ENCODE measurements at regions not wholly inside any gene's neighbourhood (a gene's known extent, or its start where the extent isn't known, plus 50 kb on each side); places are given as distances from the start of the nearest gene placed in this dataset.
"Not testable (repeated sequence)": the region's sequence is repeated elsewhere in the genome, so short reads cannot be mapped to it uniquely, and the experiment has no call there.

DNA sequence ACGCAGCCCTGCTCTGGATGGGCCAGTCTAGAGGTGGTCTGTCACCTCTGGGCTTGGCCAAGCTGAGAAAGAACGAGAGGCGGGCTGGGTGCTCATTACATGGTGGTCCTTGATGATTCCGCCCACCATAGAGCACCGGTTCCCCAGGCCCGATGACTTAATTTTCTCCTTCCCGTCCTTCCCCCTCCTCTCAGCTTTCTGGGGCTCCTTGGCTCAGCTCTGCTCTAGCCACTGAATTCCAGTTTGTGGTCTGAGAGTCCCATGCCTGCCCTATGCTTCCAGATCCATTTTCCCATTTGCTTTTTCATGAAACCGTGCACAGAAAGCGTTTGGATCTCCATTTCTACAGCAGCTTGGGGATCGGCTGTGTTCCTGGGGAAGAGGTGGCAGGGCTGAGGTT, 318.5 kb upstream of the C1orf174 start:
- H3K9me3 ChIP-seq (ENCODE audit: insufficient read depth, low read depth, low read length) = peaks cover 15% of the 10 kb centered on the region
- H3K27me3 ChIP-seq (ENCODE audit: insufficient read depth, low read length) = no peaks in the 10 kb centered on the region
- no peaks in the 10 kb centered on the region for H3K36me3 ChIP-seq (ENCODE audit: insufficient read depth, low read length)
- H3K27ac ChIP-seq (ENCODE audit: low read depth, low read length) = no peak overlapping the region
- no peak overlapping the region for H3K9ac ChIP-seq (ENCODE audit: low read depth, low read length)
- WGBS = 93% methylated on average over 10 of the region's 10 CpGs
- no peak overlapping the region for H3K4me3 ChIP-seq (ENCODE audit: low read length)
- no peaks in the 10 kb centered on the region for H3K4me1 ChIP-seq (ENCODE audit: insufficient read depth, low read length)

DNA sequence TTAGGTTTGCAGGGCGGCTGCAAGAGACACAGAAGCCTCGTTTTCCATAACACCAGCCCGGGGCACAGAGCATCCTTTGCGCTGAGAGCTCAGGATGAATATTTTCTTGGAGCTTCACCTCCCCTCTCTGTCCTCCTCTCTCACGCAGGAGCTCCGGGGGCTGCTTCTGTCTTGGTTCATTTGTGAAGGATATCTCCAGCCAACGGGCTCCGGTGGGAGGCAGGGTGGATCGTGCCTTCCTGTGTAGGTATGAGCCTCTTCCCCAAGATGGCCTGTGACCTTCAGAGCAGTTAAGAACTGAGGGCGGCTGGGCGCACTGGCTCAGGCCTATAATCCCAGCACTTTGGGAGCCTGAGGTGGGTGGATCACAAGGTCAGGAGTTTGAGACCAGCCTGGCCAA, 319.0 kb upstream of the C1orf174 start:
- H3K27me3 ChIP-seq (ENCODE audit: insufficient read depth, low read length) = no peaks in the 10 kb centered on the region
- H3K4me3 ChIP-seq (ENCODE audit: low read length) = no peak overlapping the region
- H3K9me3 ChIP-seq (ENCODE audit: insufficient read depth, low read depth, low read length) = peaks cover 15% of the 10 kb centered on the region
- no peak overlapping the region for H3K9ac ChIP-seq (ENCODE audit: low read depth, low read length)
- H3K4me1 ChIP-seq (ENCODE audit: insufficient read depth, low read length) = no peaks in the 10 kb centered on the region
- WGBS = 88% methylated on average over 11 of the region's 11 CpGs
- no peak overlapping the region for H3K27ac ChIP-seq (ENCODE audit: low read depth, low read length)
- no peaks in the 10 kb centered on the region for H3K36me3 ChIP-seq (ENCODE audit: insufficient read depth, low read length)

DNA sequence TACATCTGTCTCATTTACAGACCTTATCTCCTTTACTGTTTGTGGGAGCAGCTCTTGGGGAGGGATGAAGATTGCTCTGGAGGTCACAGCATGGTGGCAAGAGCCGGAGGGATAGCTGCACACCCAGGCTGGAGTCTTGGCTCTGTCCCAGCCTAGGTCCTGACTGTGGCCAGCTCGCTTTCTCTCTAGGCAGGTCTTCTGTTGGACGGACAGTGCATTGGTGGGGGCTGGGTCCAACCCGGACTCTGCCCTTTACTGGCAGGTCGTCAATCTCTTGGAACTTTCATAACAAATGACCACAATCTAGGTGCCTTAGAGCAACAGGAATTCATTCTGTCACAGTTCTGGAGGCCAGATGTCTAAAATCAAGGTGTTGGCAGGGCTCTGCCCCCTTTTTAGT, 319.8 kb upstream of the C1orf174 start:
- Histone ChIP-seq H3K27ac (ENCODE audit: low read depth, low read length) (no peak overlapping the region), H3K4me3 (ENCODE audit: low read length) (no peak overlapping the region), H3K4me1 (ENCODE audit: insufficient read depth, low read length) (no peaks in the 10 kb centered on the region), H3K27me3 (ENCODE audit: insufficient read depth, low read length) (no peaks in the 10 kb centered on the region), H3K36me3 (ENCODE audit: insufficient read depth, low read length) (no peaks in the 10 kb centered on the region), H3K9me3 (ENCODE audit: insufficient read depth, low read depth, low read length) (peaks cover 10% of the 10 kb centered on the region), H3K9ac (ENCODE audit: low read depth, low read length) (no peak overlapping the region)
- 96% methylated on average over 5 of the region's 5 CpGs for whole genome bisulfite sequencing

DNA sequence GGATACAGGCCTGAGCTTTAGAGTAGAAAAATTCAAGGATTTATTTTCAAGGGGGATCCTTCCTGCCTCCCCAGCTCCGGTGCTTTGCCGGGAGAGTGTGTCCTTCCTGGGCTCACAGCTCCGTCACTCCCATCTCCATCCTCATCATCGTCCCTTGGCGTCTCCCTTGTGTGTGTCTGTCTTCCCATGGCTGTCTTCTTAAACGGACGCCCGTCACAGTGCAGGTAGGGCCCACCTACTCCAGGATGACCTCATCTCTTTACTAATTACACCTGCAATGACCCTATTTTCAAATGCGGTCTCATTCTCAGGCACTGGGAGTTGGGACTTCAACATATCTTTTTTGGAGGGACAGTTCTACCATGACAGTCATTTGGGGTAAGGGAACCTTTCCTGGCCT, 320.3 kb upstream of the C1orf174 start:
- Histone ChIP-seq H3K4me3 (ENCODE audit: low read length) (no peak overlapping the region), H3K27ac (ENCODE audit: low read depth, low read length) (no peak overlapping the region), H3K4me1 (ENCODE audit: insufficient read depth, low read length) (no peaks in the 10 kb centered on the region), H3K9me3 (ENCODE audit: insufficient read depth, low read depth, low read length) (peaks cover 10% of the 10 kb centered on the region), H3K9ac (ENCODE audit: low read depth, low read length) (no peak overlapping the region), H3K27me3 (ENCODE audit: insufficient read depth, low read length) (no peaks in the 10 kb centered on the region), H3K36me3 (ENCODE audit: insufficient read depth, low read length) (no peaks in the 10 kb centered on the region)
- WGBS = 73% methylated on average over 9 of the region's 9 CpGs

DNA sequence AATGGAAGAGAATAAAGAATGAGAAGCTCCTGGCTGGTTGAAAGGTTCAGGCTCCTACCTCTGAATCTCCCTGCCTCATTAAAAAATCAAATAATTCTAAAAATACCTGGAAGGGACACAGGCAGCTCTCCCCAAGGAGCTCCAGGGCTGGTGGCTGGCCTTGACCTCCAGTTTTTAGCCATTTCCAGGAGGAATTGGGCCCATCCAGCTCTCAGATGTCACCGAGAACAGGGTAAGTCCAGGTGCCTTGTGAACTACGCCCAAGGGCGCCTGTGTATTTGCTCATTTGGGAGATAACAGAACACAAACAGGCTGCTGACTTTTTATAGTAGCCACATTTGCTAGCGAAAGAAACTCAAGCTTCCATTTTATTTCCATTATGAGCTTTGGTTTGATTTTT, 321.0 kb upstream of the C1orf174 start:
- Histone ChIP-seq H3K4me3 (ENCODE audit: low read length) (no peak overlapping the region), H3K27ac (ENCODE audit: low read depth, low read length) (no peak overlapping the region), H3K4me1 (ENCODE audit: insufficient read depth, low read length) (no peaks in the 10 kb centered on the region), H3K36me3 (ENCODE audit: insufficient read depth, low read length) (no peaks in the 10 kb centered on the region), H3K27me3 (ENCODE audit: insufficient read depth, low read length) (no peaks in the 10 kb centered on the region), H3K9me3 (ENCODE audit: insufficient read depth, low read depth, low read length) (peaks cover 10% of the 10 kb centered on the region), H3K9ac (ENCODE audit: low read depth, low read length) (no peak overlapping the region)
- WGBS = 91% methylated on average over 4 of the region's 4 CpGs

DNA sequence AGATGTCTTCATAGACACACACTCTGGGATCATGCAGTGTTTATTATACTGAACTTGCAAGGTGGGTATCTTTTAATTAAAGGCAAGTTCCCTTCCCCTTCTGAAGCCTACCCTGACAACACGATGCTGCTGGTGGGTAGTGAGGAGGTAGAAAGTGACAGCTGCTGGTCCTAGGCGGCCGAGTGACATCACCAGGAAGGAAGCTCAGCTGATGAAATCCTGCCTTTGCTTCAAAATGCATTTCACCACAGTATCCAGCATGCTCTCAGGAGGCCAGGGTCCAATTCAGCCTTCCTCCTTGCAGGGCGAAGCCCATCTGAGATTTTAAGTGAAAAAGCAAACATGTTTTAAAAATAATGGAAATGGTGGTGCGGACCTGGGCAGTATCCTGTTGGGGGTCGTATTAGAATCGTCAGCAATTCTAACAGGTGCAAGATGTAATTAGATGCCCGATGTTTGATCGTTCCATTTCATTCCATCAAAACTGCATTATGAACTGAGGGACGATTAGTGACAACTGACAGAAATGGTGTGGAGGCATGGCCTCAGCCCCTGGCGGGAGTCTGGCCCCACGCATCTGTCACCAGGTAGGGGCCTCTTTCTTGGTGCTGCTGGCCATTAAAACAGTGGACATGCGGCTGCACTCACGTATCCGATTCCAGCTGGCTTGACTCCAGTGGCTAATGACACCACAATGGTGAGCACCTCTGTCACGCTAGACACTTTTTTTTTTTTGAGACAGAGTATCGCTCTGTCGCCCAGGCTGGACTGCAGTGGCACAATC, 324.8 kb upstream of the C1orf174 start:
- 89% methylated on average over 17 of the region's 18 CpGs for WGBS
- no peak overlapping the region for H3K4me3 ChIP-seq (ENCODE audit: low read length)
- H3K4me1 ChIP-seq (ENCODE audit: insufficient read depth, low read length) = no peaks in the 10 kb centered on the region
- no peak overlapping the region for H3K9ac ChIP-seq (ENCODE audit: low read depth, low read length)
- no peaks in the 10 kb centered on the region for H3K27me3 ChIP-seq (ENCODE audit: insufficient read depth, low read length)
- no peaks in the 10 kb centered on the region for H3K36me3 ChIP-seq (ENCODE audit: insufficient read depth, low read length)
- H3K9me3 ChIP-seq (ENCODE audit: insufficient read depth, low read depth, low read length) = peaks cover 9% of the 10 kb centered on the region; the same call in 1 of the 2 replicates
- H3K27ac ChIP-seq (ENCODE audit: low read depth, low read length) = no peak overlapping the region

DNA sequence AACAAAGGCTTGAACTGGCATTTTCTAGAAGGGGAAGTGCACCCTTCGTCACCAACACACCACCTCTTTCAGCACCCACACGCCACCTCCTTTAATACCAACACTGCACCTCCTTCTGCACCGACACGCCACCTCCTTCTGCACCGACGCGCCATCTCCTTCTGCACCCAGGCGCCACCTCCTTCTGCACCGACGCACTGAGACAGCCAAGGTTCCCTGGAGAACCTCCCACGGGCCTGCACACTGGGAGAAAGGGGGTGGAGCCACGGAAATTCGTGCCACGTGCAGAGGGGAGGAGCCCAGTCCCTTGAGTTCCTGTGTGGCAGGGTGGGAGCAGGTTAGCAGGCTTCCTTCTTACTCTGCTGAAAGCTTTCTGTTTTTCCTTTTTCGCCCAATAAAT, 327.9 kb upstream of the C1orf174 start:
- no peaks in the 10 kb centered on the region for H3K27me3 ChIP-seq (ENCODE audit: insufficient read depth, low read length)
- no peak overlapping the region for H3K27ac ChIP-seq (ENCODE audit: low read depth, low read length)
- no peak overlapping the region for H3K9ac ChIP-seq (ENCODE audit: low read depth, low read length)
- 88% methylated on average over 15 of the region's 15 CpGs for WGBS
- H3K4me3 ChIP-seq (ENCODE audit: low read length) = no peak overlapping the region
- H3K4me1 ChIP-seq (ENCODE audit: insufficient read depth, low read length) = no peaks in the 10 kb centered on the region
- no peaks in the 10 kb centered on the region for H3K36me3 ChIP-seq (ENCODE audit: insufficient read depth, low read length)
- peaks cover 12% of the 10 kb centered on the region; the same call in 1 of the 2 replicates for H3K9me3 ChIP-seq (ENCODE audit: insufficient read depth, low read depth, low read length)

DNA sequence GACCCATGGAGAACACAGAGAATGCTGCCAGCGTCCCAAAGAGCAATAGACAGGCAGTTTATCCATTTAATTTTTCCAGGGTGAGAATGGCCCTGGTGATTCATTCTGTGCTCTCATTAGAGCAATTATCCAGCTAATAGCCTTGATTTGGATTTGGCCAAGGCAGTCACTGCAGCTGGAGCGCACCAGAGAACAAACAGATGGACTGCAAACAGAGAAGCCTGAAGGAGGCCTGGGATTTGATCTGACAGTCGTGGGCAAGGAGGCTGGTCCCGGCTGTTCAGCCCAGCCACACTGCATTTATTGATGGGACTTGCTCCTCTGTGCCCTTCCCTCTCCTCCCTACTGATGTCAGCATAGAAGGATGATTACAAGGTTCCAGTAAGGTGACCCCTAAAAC, 353.9 kb upstream of the C1orf174 start:
- Histone ChIP-seq H3K9ac (ENCODE audit: low read depth, low read length) (no peak overlapping the region), H3K9me3 (ENCODE audit: insufficient read depth, low read depth, low read length) (peaks cover 50% of the 10 kb centered on the region), H3K4me1 (ENCODE audit: insufficient read depth, low read length) (no peaks in the 10 kb centered on the region), H3K36me3 (ENCODE audit: insufficient read depth, low read length) (no peaks in the 10 kb centered on the region), H3K4me3 (ENCODE audit: low read length) (no peak overlapping the region), H3K27ac (ENCODE audit: low read depth, low read length) (no peak overlapping the region), H3K27me3 (ENCODE audit: insufficient read depth, low read length) (no peaks in the 10 kb centered on the region)
- 98% methylated on average over 4 of the region's 4 CpGs for WGBS

DNA sequence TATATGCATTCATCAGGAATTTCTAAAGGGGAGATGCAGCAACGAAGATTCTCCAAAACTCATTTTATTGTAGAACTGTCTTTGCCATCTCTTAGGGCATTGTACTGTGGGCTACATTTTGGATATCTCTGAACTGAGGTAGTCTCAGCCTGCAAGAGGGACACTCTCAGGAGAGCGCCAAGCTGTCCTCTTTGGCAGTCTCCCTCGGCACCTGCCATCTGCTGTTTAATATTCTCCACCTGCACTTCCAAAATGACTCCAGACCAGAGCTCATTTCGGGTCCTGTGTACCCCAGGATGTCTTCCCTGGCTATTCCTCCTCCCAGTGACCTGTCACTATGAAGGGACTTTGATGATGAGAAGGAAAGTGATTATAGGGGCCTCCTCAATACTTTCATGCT, 356.3 kb upstream of the C1orf174 start:
- 83% methylated on average over 4 of the region's 4 CpGs for WGBS
- H3K36me3 ChIP-seq (ENCODE audit: insufficient read depth, low read length) = no peaks in the 10 kb centered on the region
- peaks cover 54% of the 10 kb centered on the region for H3K9me3 ChIP-seq (ENCODE audit: insufficient read depth, low read depth, low read length)
- no peaks in the 10 kb centered on the region for H3K27me3 ChIP-seq (ENCODE audit: insufficient read depth, low read length)
- H3K4me3 ChIP-seq (ENCODE audit: low read length) = no peak overlapping the region
- no peak overlapping the region for H3K9ac ChIP-seq (ENCODE audit: low read depth, low read length)
- no peak overlapping the region for H3K27ac ChIP-seq (ENCODE audit: low read depth, low read length)
- H3K4me1 ChIP-seq (ENCODE audit: insufficient read depth, low read length) = no peaks in the 10 kb centered on the region

DNA sequence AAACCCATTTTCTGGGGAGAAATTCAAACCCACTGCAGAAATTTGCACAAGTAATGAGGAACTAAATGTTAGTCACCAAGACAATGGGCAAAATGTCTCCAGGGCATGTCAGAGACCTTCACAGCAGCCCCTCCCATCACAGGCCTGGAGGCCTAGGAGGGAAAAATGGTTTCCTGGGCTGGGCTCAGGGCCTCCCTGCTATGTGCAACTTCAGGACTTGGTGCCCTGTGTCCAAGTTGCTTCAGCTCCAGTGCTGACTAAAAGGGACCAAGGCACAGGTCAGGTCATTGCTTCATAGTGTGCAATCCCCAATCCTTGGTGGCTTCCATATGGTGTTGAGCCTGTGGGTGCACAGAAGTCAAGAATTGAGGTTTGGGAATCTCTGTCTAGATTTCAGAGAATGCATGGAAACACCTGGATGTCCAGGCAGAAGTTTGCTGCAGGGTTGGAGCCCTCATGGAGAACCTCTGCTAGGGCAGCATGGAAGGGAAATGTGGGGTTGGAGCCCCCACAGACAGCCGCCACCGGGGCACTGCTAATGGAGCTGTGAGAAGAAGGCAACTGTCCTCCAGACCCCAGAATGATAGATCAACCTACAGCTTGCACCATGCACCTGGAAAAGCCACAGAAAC, 358.2 kb upstream of the C1orf174 start:
- not testable (repeated sequence) for H3K27me3 ChIP-seq (ENCODE audit: insufficient read depth, low read length); H3K27ac ChIP-seq (ENCODE audit: low read depth, low read length); H3K4me1 ChIP-seq (ENCODE audit: insufficient read depth, low read length); H3K4me3 ChIP-seq (ENCODE audit: low read length); H3K9ac ChIP-seq (ENCODE audit: low read depth, low read length); H3K36me3 ChIP-seq (ENCODE audit: insufficient read depth, low read length)
- WGBS = 100% methylated on average over 2 of the region's 2 CpGs
- H3K9me3 ChIP-seq (ENCODE audit: insufficient read depth, low read depth, low read length) = peaks cover 66% of the 10 kb centered on the region

DNA sequence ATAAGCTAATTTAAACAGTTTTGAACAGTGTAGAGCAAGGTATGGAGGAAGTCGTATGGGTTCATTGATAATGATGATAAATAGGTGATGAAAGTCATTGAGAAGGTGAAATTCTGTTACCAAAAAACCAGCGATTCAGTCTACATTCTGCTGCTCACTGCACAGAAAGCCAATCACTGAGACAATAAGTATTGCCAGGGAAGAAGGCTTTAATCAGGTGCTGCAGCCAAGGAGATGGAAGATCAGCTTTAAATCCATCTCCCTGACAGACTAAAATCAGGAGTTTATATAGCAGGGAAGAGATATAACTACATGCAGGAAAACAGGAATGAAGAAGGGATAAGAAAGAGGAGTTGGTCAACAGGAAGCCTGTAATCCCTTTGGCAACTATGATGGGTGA, 361.3 kb upstream of the C1orf174 start:
- Histone ChIP-seq H3K36me3 (ENCODE audit: insufficient read depth, low read length) (no peaks in the 10 kb centered on the region), H3K27me3 (ENCODE audit: insufficient read depth, low read length) (no peaks in the 10 kb centered on the region), H3K4me3 (ENCODE audit: low read length) (no peak overlapping the region), H3K9me3 (ENCODE audit: insufficient read depth, low read depth, low read length) (peaks cover 62% of the 10 kb centered on the region), H3K4me1 (ENCODE audit: insufficient read depth, low read length) (no peaks in the 10 kb centered on the region), H3K9ac (ENCODE audit: low read depth, low read length) (no peak overlapping the region), H3K27ac (ENCODE audit: low read depth, low read length) (no peak overlapping the region)
- WGBS = 96% methylated on average over 2 of the region's 2 CpGs
